ENCODE measurements at regions not wholly inside any gene's neighbourhood (a gene's known extent, or its start where the extent isn't known, plus 50 kb on each side); places are given as distances from the start of the nearest gene placed in this dataset.
"Not testable (repeated sequence)": the region's sequence is repeated elsewhere in the genome, so short reads cannot be mapped to it uniquely, and the experiment has no call there.

- H3K27ac ChIP-seq = no peak overlapping the region
- TF ChIP-seq CTCF (conservative IDR thresholded peaks at IDR 0.05) = peak; percentile 81
- no peak for TF ChIP-seq ZFX (IDR thresholded peaks at IDR 0.05)
These were observed 530.9 kb upstream of the AUTS2 start for GRCh38 chr7:69067397-69067796.

GRCh38 chr7:69070476-69070875, 527.8 kb upstream of the AUTS2 start:
- H3K27ac ChIP-seq = no peak overlapping the region
- no peak for TF ChIP-seq ZFX (IDR thresholded peaks at IDR 0.05)
- no peak for TF ChIP-seq CTCF (conservative IDR thresholded peaks at IDR 0.05)

GRCh38 chr7:69076566-69076965, 521.7 kb upstream of the AUTS2 start:
- no peak for TF ChIP-seq CTCF (conservative IDR thresholded peaks at IDR 0.05)
- no peak for TF ChIP-seq ZFX (IDR thresholded peaks at IDR 0.05)
- no peak overlapping the region for H3K27ac ChIP-seq

GRCh38 chr7:69078997-69079769, 519.1 kb upstream of the AUTS2 start:
- TF ChIP-seq ZFX (IDR thresholded peaks at IDR 0.05) (no peak), CTCF (conservative IDR thresholded peaks at IDR 0.05) (no peak)
- no peak overlapping the region; the same call in 1 of the 2 replicates for H3K27ac ChIP-seq

GRCh38 chr7:69087281-69087680, 511.0 kb upstream of the AUTS2 start:
- H3K27ac ChIP-seq = not testable (repeated sequence)

GRCh38 chr7:69088185-69088584, 510.1 kb upstream of the AUTS2 start:
- TF ChIP-seq ZFX (IDR thresholded peaks at IDR 0.05) (no peak), CTCF (conservative IDR thresholded peaks at IDR 0.05) (no peak)
- H3K27ac ChIP-seq = no peak overlapping the region

GRCh38 chr7:69090936-69091335, 507.3 kb upstream of the AUTS2 start:
- H3K27ac ChIP-seq = no peak overlapping the region

More at GRCh38 chr7:69090936-69091335, 507.3 kb upstream of the AUTS2 start:
- TF ChIP-seq CTCF (conservative IDR thresholded peaks at IDR 0.05) = no peak
- no peak for TF ChIP-seq ZFX (IDR thresholded peaks at IDR 0.05)

Data from C4-2B (cell line).